NCI-H128 (cell line): ENCODE measurements at regions not wholly inside any gene's neighbourhood (a gene's known extent, or its start where the extent isn't known, plus 50 kb on each side); places are given as distances from the start of the nearest gene placed in this dataset.
"Not testable (repeated sequence)": the region's sequence is repeated elsewhere in the genome, so short reads cannot be mapped to it uniquely, and the experiment has no call there.

ENCODE experiments used
- DNase-seq: peaks from one replicate; lab custom pipeline; 2025; ENCODE audit not compliant: unreplicated experiment; lab: John Stamatoyannopoulos, UW

GRCh38 chr7:46286356-46286755 lies 365.3 kb upstream of the IGFBP3 start:
- no peak for DNase-seq

GRCh38 chr7:46285878-46286277 lies 364.8 kb upstream of the IGFBP3 start:
- no peak for DNase-seq

GRCh38 chr7:46283852-46284251 lies 362.8 kb upstream of the IGFBP3 start:
- DNase-seq, result no peak

GRCh38 chr7:46282155-46282554 lies 361.1 kb upstream of the IGFBP3 start:
- no peak for DNase-seq

- no peak for DNase-seq
These were observed 360.0 kb upstream of the IGFBP3 start for GRCh38 chr7:46281071-46281470.

GRCh38 chr7:46279290-46279689 lies 358.2 kb upstream of the IGFBP3 start:
- no peak for DNase-seq

- DNase-seq, result no peak
These were observed 343.6 kb upstream of the IGFBP3 start for GRCh38 chr7:46264646-46265045.

- not testable (repeated sequence) for DNase-seq
These were observed 340.6 kb upstream of the IGFBP3 start for GRCh38 chr7:46261638-46262037.

- no peak for DNase-seq
These were observed 338.9 kb upstream of the IGFBP3 start for GRCh38 chr7:46259947-46260346.

GRCh38 chr7:46257761-46258448 lies 336.8 kb upstream of the IGFBP3 start:
- no peak for DNase-seq

- no peak for DNase-seq
These were observed 336.0 kb upstream of the IGFBP3 start for GRCh38 chr7:46256870-46257661.

- no peak for DNase-seq
These were observed 332.4 kb upstream of the IGFBP3 start for GRCh38 chr7:46253520-46253919.

- DNase-seq, result no peak
These were observed 326.6 kb upstream of the IGFBP3 start for GRCh38 chr7:46247664-46248063.

- DNase-seq, result no peak
These were observed 324.6 kb upstream of the IGFBP3 start for GRCh38 chr7:46245586-46246111.

GRCh38 chr7:46244757-46245156 lies 323.7 kb upstream of the IGFBP3 start:
- DNase-seq, result no peak

- DNase-seq, result no peak
These were observed 322.3 kb upstream of the IGFBP3 start for GRCh38 chr7:46243406-46243805.

- no peak for DNase-seq
These were observed 318.8 kb upstream of the IGFBP3 start for GRCh38 chr7:46239846-46240245.

GRCh38 chr7:46237466-46237865 lies 316.4 kb upstream of the IGFBP3 start:
- no peak for DNase-seq

- DNase-seq, result no peak
These were observed 312.7 kb upstream of the IGFBP3 start for GRCh38 chr7:46233585-46234329.

GRCh38 chr7:46230990-46231305 lies 309.9 kb upstream of the IGFBP3 start:
- no peak for DNase-seq

- DNase-seq, result no peak
These were observed 309.4 kb upstream of the IGFBP3 start for GRCh38 chr7:46230298-46230989.
